NT2/D1 (cell line): ENCODE measurements at regions not wholly inside any gene's neighbourhood (a gene's known extent, or its start where the extent isn't known, plus 50 kb on each side); places are given as distances from the start of the nearest gene placed in this dataset.

Experiments used
- DNase-seq: peaks from one replicate; pipeline ENCODE4 v3.0.0-alpha.2; 2011; ENCODE audit warnings: low read depth, low spot score
- H3K27me3 ChIP-seq: 2 replicates; pipeline ENCODE4 v1.6.0; 2011; ENCODE audit warnings: mild to moderate bottlenecking; ENCODE audit not compliant: insufficient read length, insufficient read depth
- H3K36me3 ChIP-seq: 2 replicates; pipeline ENCODE4 v1.6.1; 2011; ENCODE audit warnings: mild to moderate bottlenecking, low read length, mixed read lengths; ENCODE audit not compliant: insufficient read depth, insufficient read length
- H3K4me1 ChIP-seq: 2 replicates; pipeline ENCODE4 v1.5.1; 2011; ENCODE audit not compliant: insufficient read depth, insufficient read length
- H3K4me3 ChIP-seq: 2 replicates; pipeline ENCODE4 v1.5.1; 2011; ENCODE audit warnings: low read depth; ENCODE audit not compliant: insufficient read length
- H3K9ac ChIP-seq: 2 replicates; pipeline ENCODE4 v1.6.0; 2011; ENCODE audit warnings: low read depth; ENCODE audit not compliant: insufficient read length
- H3K9me3 ChIP-seq: 2 replicates; pipeline ENCODE4 v1.5.1; 2011; ENCODE audit warnings: mild to moderate bottlenecking, low read length; ENCODE audit not compliant: insufficient read depth
- SUZ12 ChIP-seq: IDR thresholded peaks from 2 replicates; pipeline ENCODE4 v1.6.1; 2011; ENCODE audit not compliant: insufficient read length, insufficient read depth; ENCODE audit errors: extremely low read depth
- YY1 ChIP-seq: IDR thresholded peaks from 2 replicates; pipeline ENCODE4 v1.6.1; 2011; ENCODE audit not compliant: insufficient read length, insufficient read depth
- ZNF274 ChIP-seq: IDR thresholded peaks from 2 replicates; pipeline ENCODE4 v1.6.1; 2011; ENCODE audit warnings: mild to moderate bottlenecking, low read depth, low read length

- DNase-seq: no peak
- no peak for TF ChIP-seq ZNF274
- no peak for TF ChIP-seq SUZ12
- TF ChIP-seq YY1: no peak
- H3K36me3 ChIP-seq: no peaks in the 10 kb centered on the region
Measured at GRCh38 chr16:9260666-9261065, 169.2 kb downstream of the HAPSTR1 start.

DNA sequence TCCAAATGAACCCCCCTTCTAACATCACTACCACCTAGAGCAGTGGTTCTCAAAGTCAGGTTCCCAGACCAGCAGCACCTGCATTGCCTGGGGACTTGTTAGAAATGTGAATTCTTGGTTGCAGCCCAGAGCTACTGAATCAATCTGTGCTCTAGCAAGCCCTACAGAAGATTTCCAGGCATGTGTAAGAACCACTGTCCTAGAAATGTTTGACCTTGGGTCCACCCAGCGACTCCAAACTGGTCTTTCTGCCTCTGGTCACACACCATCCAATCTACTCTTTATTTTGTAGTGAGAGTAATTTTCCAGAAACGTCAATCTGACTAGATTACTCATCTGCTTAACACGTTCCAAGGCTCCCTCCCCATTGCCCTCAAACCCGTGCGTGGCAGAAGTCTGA, 169.9 kb downstream of the HAPSTR1 start:
- no peak overlapping the region for H3K4me3 ChIP-seq
- 0 out of 2 replicates have a peak, but pooled peaks cover 2% of the 10 kb centered on the region for H3K9me3 ChIP-seq
- peaks cover 2% of the 10 kb centered on the region for H3K4me1 ChIP-seq
- H3K9ac ChIP-seq: no peak overlapping the region
- no peak for DNase-seq
- no peaks in the 10 kb centered on the region for H3K36me3 ChIP-seq
- H3K27me3 ChIP-seq: no peaks in the 10 kb centered on the region
- no peak for TF ChIP-seq SUZ12
- no peak for TF ChIP-seq ZNF274
- TF ChIP-seq YY1: no peak

More at GRCh38 chr16:9260666-9261065, 169.2 kb downstream of the HAPSTR1 start:
- H3K27me3 ChIP-seq: no peaks in the 10 kb centered on the region
- H3K9ac ChIP-seq: no peak overlapping the region
- H3K9me3 ChIP-seq: no peaks in the 10 kb centered on the region
- H3K4me3 ChIP-seq: no peak overlapping the region
- peaks cover 2% of the 10 kb centered on the region for H3K4me1 ChIP-seq

GRCh38 chr16:9262941-9263715, 171.7 kb downstream of the HAPSTR1 start:
- DNase-seq: no peak
- Histone ChIP-seq H3K9ac (no peak overlapping the region), H3K9me3 (0 out of 2 replicates have a peak, but pooled peaks cover 4% of the 10 kb centered on the region), H3K36me3 (no peaks in the 10 kb centered on the region), H3K4me3 (no peak overlapping the region), H3K27me3 (no peaks in the 10 kb centered on the region), H3K4me1 (peaks cover 2% of the 10 kb centered on the region)
- TF ChIP-seq SUZ12 (no peak), ZNF274 (no peak), YY1 (no peak)

GRCh38 chr16:9264067-9264466, 172.6 kb downstream of the HAPSTR1 start:
- TF ChIP-seq SUZ12: no peak
- TF ChIP-seq YY1: no peak
- TF ChIP-seq ZNF274: no peak

GRCh38 chr16:9268446-9268845, 177.0 kb downstream of the HAPSTR1 start:
- H3K4me3 ChIP-seq: no peak overlapping the region
- no peak overlapping the region for H3K9ac ChIP-seq
- no peaks in the 10 kb centered on the region for H3K36me3 ChIP-seq
- no peak for DNase-seq
- no peaks in the 10 kb centered on the region for H3K27me3 ChIP-seq
- no peaks in the 10 kb centered on the region for H3K4me1 ChIP-seq
- no peak for TF ChIP-seq ZNF274
- TF ChIP-seq YY1: no peak
- 0 out of 2 replicates have a peak, but pooled peaks cover 4% of the 10 kb centered on the region for H3K9me3 ChIP-seq

More at GRCh38 chr16:9264067-9264466, 172.6 kb downstream of the HAPSTR1 start:
- DNase-seq: no peak
- H3K4me3 ChIP-seq: no peak overlapping the region
- no peaks in the 10 kb centered on the region for H3K36me3 ChIP-seq
- no peaks in the 10 kb centered on the region for H3K27me3 ChIP-seq
- H3K9me3 ChIP-seq: 0 out of 2 replicates have a peak, but pooled peaks cover 4% of the 10 kb centered on the region
- H3K4me1 ChIP-seq: peaks cover 2% of the 10 kb centered on the region
- no peak overlapping the region for H3K9ac ChIP-seq

DNA sequence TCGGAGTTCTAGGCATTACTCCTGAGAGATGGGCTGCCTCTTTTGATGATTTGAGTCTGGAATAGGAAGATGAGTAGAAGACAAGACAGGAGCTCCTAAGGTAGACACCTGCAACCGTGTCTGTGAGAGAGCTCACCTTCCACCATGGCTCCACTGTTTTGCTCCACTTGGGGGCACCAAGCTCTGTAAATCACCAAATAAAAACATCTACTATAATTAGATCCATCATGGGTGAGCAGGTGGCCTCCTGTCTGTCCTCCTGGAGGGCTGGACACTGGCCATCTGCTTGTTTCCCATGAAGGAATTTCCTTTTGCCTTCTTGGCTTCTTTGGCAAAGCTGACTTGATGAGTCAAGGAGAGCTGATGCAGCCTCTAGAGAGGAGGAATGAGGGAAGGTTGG, 179.0 kb downstream of the HAPSTR1 start:
- no peaks in the 10 kb centered on the region for H3K27me3 ChIP-seq
- TF ChIP-seq YY1 (no peak), ZNF274 (no peak), SUZ12 (no peak)

DNA sequence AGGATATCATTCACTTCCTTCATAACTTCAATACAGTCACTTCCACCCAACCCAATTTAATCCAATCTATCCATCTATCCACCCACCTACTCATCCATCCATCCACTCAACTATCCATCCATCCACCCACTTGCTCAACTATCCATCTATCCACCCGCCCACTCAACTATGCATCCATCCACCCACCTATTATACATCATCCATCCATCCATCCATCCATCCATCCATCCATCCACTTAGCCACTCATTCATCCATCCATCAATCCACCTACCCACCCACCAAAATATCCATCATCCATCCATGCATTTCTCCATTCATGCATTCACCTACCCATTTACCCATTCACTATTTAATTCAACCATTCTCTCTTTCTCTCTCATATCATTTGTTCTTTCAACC, 179.5 kb downstream of the HAPSTR1 start:
- Histone ChIP-seq H3K9ac (no peak overlapping the region), H3K4me1 (peaks cover 6% of the 10 kb centered on the region), H3K36me3 (no peaks in the 10 kb centered on the region), H3K4me3 (no peak overlapping the region), H3K9me3 (0 out of 2 replicates have a peak, but pooled peaks cover 4% of the 10 kb centered on the region), H3K27me3 (no peaks in the 10 kb centered on the region)
- TF ChIP-seq SUZ12 (no peak), ZNF274 (no peak), YY1 (no peak)
- DNase-seq: no peak

More for the DNA sequence above, 179.0 kb downstream of the HAPSTR1 start:
- Histone ChIP-seq H3K4me1 (peaks cover 2% of the 10 kb centered on the region), H3K9ac (no peak overlapping the region), H3K36me3 (no peaks in the 10 kb centered on the region), H3K9me3 (0 out of 2 replicates have a peak, but pooled peaks cover 4% of the 10 kb centered on the region), H3K4me3 (no peak overlapping the region)
- no peak for DNase-seq
